Esophagus muscularis mucosa (tissue), 3 donors: ENCODE measurements at regions not wholly inside any gene's neighbourhood (a gene's known extent, or its start where the extent isn't known, plus 50 kb on each side); places are given as distances from the start of the nearest gene placed in this dataset.

Source experiments
- CTCF ChIP-seq, 3 experiments: fragments of 200-600 bp in 2 of 3; fragments of 450-650 bp in 1 of 3; sonication (generic) in 2 of 3; IDR thresholded peaks; one replicate each; pipeline ENCODE4 v1.5.1; 2017 to 2019; ENCODE audit warnings: antibody characterized with exemption in 3 of 3, mild to moderate bottlenecking in 2 of 3, moderate library complexity in 1 of 3
- POLR2A ChIP-seq: fragments of 450-650 bp; IDR thresholded peaks from one replicate; pipeline ENCODE4 v1.6.1; 2017; ENCODE audit warnings: antibody characterized with exemption, moderate library complexity, mild to moderate bottlenecking, low read depth
- POLR2AphosphoS5 ChIP-seq, 2 donors: sonication (generic); formaldehyde crosslinking; IDR thresholded peaks; one replicate each; pipeline ENCODE4 v1.6.1; 2017; ENCODE audit warnings: antibody characterized with exemption in 2 of 2

DNA sequence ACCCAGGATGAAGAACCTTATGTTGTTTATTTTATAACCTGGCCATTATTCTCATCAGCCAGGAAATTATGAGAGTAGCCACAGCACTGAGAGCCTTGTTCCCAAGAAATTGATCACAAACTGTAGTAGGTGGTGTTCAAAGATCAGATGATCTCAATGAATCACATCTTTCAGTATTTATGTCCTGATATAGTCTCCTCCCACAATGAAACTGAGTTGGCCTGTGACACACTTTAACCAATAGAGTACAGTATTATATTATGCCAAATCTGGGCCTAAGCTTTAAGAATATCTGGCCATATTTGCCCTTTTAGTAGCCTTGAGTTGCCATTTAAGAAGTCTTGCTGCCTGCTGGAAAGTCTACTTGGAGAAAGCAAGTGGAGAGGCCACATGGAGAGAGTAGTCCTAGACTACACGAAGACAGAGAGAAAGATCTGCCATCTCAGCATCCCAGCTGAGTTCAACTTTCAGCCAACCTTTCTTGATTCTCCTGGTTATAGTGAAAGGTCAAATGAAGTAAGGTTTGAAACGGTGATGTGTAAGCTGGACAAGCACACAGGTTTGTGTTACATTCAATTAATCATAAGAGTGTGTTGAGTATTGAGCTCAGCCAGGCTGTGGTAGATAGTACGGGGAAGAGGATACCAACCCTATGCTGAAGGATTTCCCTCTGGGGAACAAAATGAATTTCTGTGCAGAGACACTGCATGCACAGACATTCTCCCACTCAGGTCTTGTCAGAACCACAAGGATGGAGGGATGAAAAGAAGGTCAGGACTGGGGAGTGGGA is 561.8 kb downstream of the SOX6 start:
- TF ChIP-seq CTCF (IDR thresholded peaks at IDR 0.05) (no peak), POLR2A (no peak), POLR2AphosphoS5 (IDR thresholded peaks at IDR 0.05) (no peak)
